ENCODE measurements at regions not wholly inside any gene's neighbourhood (a gene's known extent, or its start where the extent isn't known, plus 50 kb on each side); places are given as distances from the start of the nearest gene placed in this dataset.

- DNase-seq, result no peak
Observed at GRCh38 chr20:58109126-58109880, 119.2 kb downstream of the ANKRD60 start.

GRCh38 chr20:58107533-58107932, 120.9 kb downstream of the ANKRD60 start:
- no peak for DNase-seq

DNA sequence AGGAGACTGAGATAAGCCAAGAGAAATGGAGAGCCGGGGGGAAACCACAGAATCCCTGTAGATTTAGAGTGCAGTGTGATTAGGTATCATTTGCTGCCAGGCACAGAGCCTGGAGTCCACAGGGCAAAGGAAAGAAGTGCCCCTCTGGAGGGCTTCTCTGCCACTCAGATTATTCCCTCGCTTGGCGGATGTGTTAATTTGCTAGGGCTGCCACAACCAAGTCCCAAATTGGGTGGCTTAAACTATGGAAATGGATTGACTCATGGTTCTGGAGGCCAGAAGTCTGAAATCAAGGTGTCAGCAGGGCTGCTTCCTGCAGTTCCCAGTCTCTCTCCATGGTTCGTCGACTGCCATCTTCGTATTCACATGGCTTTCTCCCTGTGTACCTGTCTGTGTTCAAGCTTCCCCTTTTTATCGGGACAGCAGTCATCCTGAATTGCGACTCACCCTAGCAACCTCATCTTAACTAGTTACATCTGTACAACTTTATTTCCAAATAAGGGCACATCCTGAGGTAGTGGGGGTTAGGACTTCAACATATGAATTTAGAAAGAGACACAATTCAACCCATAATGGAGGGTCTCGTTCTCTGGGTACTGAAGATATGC, 122.2 kb downstream of the ANKRD60 start:
- no peak for DNase-seq

- no peak for DNase-seq
Observed at GRCh38 chr20:58103961-58104360, 124.5 kb downstream of the ANKRD60 start.

DNA sequence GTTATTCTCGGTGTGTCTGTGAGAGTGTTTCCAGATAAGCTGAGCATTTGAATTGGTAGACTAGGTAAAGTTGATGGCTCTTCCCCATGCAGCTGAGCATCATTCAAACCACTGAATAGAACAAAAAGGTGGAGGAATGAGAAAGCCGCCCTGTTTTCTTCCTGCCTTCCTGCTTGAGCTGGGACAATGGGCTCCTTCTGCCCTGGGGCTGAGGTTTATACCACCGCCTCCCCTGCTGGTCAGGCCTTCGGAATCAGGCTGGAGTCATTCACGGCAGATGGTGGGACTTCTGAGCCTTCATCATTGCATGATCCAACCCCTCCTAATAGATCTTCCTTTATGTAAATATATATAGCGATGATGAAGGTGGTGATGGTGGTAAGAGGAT, 124.9 kb downstream of the ANKRD60 start:
- DNase-seq, result no peak

- no peak for DNase-seq
Observed at GRCh38 chr20:58102744-58103516, 125.5 kb downstream of the ANKRD60 start.

- DNase-seq, result no peak
Observed at GRCh38 chr20:58102261-58102660, 126.2 kb downstream of the ANKRD60 start.

DNA sequence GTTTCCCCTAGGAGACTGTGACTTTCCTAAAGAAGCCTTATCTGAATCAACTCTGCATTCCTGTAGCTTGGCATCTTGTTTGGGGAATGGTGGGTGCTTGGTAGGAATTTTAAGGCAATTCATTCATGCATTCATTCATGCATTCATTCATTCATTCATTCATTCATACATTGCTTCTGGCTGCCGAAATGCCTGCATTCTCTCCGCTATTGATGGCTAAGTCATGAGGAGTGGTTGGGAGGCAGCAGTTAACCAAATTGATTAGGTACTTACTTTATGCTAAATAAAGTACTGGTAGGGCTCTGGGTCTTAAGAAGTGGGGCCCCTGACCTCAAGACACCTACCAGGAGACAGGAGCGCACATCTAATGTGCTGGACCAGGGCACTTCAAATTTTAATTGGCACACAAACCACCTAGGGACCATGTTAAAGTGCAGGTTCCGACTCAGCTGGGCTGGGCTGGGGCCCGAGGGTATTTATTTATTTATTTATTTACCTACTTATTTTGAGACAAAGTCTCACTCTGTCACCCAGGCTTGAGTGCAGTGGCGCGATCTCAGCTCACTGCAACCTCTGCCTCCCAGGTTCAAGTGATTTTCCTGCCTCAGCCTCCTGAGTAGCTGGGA, 127.6 kb downstream of the ANKRD60 start:
- DNase-seq, result no peak

DNA sequence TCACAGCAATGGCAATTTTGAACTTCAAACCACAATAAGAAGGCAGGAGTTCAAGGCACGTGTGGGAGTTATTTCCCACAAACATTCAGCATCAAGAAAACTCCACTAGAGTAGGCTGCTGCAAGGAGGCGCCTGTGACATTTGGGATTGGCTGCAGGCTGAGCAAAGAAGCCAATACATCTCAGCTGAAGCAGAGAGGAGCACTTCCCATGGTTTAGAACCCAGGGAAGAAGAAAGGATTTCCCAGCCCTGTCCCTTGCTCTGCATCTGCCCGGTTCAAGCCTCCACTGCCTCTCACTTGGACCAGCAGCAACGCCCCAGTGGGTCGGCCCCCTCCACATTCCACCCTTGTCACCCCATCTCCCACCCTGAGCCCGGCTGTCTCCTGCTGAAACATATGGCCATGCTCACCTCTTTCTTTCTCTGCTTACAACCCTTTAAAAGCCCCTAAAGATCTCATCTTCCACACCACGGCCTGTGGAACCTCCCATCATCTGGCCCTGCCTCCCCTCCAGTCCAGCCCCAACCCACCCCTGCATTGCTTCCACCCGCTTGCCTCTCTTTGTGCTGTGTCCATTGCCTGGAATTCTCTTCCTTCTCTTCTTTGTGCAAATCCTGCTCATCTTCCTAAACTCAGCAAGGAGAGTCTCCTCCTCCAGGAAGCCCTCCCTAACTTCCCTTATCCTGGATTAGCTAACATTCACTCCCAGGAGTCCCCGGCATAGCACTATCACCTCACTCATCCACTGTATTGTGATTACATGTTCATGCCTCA, 128.3 kb downstream of the ANKRD60 start:
- DNase-seq, result no peak

DNA sequence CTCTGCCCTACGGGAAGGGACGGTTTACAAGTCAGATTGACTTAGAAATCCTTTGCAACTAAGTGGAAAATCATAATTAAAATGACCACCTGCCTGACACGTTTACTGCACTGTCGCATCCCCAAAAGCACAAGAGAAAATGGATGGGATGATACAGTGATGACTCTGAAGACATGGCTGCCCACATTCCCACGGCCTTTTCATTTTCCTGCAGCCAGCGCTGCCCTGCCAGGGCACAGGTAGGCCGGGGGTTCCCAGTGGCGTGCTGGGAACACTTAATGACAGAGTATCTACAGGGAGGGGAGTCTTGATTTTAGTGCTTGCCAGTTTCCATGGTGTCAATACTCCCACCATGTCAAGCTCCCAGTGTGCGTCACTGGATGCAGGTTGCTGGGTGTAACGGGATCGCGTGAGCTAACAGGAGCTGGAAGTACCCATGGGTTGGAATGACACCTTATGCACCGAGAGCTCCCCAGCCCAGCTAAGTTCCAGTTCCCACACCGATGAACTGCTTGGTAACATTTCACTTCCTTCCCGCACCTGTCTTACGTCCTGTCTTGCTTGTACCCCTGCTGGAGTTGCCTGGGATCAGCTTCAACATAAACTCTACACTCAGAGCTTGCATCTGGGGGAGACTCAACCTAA, 129.0 kb downstream of the ANKRD60 start:
- DNase-seq, result no peak

DNA sequence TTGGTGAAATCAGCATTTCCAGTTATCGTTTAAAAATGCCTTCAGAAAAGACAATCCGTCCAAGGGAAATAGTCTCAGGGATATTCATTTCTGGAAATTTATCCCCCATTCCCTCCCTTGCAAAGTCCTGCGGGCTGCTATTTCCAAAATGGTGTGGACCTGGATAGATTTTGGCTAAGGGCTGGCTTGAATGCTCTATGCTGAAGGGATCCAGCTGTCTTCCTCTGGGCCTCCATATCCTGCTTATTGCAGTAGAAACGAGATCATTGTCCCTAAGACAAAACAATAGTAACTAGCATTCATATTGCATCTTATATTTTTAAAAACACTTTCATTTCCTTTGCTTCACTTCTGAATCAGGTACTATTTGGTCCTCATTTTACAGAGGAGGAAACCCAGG, 129.9 kb downstream of the ANKRD60 start:
- no peak for DNase-seq

DNA sequence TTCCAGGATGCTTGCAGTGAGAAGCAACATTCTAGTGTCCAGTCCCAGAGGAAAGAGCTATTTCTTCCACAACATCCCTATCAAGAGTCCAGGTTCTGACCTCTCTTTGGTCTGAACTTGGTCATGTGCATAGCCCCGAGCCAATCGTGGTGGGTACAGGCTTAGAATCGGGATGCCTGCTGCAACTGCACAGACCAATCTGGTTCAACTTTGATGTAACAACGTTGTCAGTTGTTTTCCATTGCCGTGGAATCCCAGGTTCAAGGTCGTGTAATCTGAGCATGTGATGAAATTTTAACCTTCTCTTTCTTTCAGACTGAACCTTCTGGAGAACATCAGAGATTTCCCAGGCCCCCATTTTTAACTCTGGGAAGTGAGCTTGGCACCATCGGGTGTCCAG, 130.5 kb downstream of the ANKRD60 start:
- DNase-seq, result no peak

DNA sequence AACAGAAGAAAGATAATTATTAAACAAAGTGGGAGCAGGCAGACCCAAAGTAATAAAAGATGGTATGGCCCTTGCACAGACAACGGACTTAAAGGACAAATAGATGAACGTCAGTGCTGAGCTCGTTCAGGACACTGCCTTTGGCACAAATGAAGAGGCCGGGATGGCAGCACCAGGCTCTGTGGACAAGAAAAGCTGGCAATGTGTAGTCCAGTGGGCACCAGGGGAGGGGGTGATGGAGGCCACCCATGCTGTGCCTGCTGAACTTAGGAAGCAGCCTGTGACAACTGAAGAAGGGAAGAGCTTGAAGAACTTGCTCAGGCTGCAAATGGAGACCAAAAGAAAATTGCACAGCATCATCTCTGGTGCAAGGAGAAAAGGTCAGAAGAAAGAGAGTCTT, 131.0 kb downstream of the ANKRD60 start:
- DNase-seq, result no peak

DNA sequence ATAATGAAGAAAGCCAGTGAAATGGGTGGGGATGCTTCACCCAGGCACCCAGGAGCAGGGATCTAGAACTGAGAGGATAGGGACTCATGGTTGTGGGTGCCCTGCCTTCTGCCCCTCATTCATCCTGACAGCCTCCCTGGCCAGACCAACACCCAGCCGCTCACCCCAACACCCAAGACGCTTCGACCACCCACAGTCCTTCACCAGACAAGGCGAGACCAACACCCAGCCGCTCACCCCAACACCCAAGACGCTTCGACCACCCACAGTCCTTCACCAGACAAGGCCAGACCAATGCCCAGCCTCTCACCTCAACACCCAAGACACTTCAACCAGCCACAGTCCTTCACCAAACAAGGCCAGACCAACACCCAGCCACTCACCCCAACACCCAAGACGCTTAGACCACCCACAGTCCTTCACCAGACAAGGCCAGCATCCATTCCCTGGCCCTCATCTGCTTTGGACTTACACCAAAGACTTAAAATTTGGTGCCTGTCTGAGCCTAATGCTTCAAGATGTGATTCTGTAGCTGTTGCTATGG, 131.5 kb downstream of the ANKRD60 start:
- DNase-seq, result no peak

DNA sequence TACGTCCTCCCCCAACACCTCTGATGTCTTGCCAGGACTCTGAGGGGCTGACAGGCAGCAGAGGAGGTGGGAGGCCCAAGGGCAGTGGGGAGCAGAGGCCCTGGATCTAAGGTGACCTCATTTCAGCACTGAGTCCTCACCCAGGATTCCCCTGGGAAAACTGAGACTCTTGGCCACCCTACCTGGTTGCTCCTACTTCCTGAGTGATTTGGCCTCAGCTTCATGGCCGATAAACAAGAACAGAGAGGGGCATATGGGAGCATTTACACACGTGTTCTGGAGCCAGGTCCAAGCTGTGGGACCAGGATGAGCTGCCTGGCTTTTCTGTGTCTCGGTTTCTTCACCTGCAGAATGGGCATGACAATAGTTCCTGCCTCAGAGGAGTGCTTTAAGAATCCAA, 133.8 kb downstream of the ANKRD60 start:
- DNase-seq, result no peak

GRCh38 chr20:58094160-58094559, 134.3 kb downstream of the ANKRD60 start:
- no peak for DNase-seq

- no peak for DNase-seq
Observed at GRCh38 chr20:58092871-58093270, 135.6 kb downstream of the ANKRD60 start.

- no peak for DNase-seq
Observed at GRCh38 chr20:58092353-58092752, 136.1 kb downstream of the ANKRD60 start.

DNA sequence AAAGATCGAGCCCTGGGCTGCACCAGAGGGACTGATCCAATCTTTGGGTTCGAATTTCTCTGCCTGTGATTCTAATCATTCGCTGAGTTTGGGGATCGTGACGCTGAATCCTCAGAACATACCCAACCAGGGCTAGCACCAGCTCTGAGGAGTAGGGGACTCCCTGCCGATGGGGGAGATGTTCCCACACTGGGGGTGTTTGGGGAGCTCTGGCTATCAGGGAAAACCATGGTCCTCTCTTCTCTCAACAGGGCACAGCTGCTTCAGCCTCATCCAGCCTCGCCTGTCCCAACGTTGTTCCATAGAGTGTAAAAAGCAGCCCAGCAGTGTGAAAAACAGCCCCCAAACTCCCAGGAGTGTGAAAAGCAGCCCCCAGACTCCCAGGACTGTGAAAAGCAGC, 136.6 kb downstream of the ANKRD60 start:
- no peak for DNase-seq

GRCh38 chr20:58090161-58090560, 138.3 kb downstream of the ANKRD60 start:
- no peak for DNase-seq

- no peak for DNase-seq
Observed at GRCh38 chr20:58088625-58089024, 139.8 kb downstream of the ANKRD60 start.

GRCh38 chr20:58088105-58088504, 140.3 kb downstream of the ANKRD60 start:
- DNase-seq, result no peak

Measured in NCI-H446 treated with DMSO at 0.1 percent for 48 hours (cell line).